ENCODE measurements at regions not wholly inside any gene's neighbourhood (a gene's known extent, or its start where the extent isn't known, plus 50 kb on each side); places are given as distances from the start of the nearest gene placed in this dataset.
"Not testable (repeated sequence)": the region's sequence is repeated elsewhere in the genome, so short reads cannot be mapped to it uniquely, and the experiment has no call there.

- Histone ChIP-seq H3K4me3 (ENCODE audit: low read length) (no peak overlapping the region), H3K36me3 (ENCODE audit: insufficient read depth, low read length) (no peaks in the 10 kb centered on the region), H3K4me1 (ENCODE audit: insufficient read depth, low read length) (no peaks in the 10 kb centered on the region), H3K9me3 (ENCODE audit: control insufficient read depth in 1 of 2, insufficient read depth in 1 of 2, low read length in 2 of 2) (peaks cover 0 to 3% of the 10 kb centered on the region in 2 experiments), H3K27ac (ENCODE audit: low read depth in 1 of 2, low read length in 2 of 2) (no peak overlapping the region), H3K27me3 (ENCODE audit: control insufficient read depth in 1 of 2, insufficient read depth in 2 of 2, low read length in 2 of 2) (no peaks in the 10 kb centered on the region)
- ChIA-PET POLR2A (no interaction called here), CTCF (no interaction called here)
- DNase-seq (no peak), ATAC-seq (ENCODE audit: poor library complexity) (no peak)
- Mint-ChIP-seq H3K4me3 (no peak overlapping the region), H3K36me3 (ENCODE audit: low read depth) (no peaks in the 10 kb centered on the region), H3K27ac (no peak overlapping the region), H3K9me3 (peaks cover 4% of the 10 kb centered on the region), H3K4me1 (ENCODE audit: low read depth) (no peaks in the 10 kb centered on the region), H3K27me3 (no peaks in the 10 kb centered on the region)
- intact Hi-C loops (cut with DNase I, micrococcal nuclease): no loop called here
- TF ChIP-seq CTCF (IDR thresholded peaks at IDR 0.05): no peak
Measured at GRCh38 chrX:825991-826390, 195.4 kb downstream of the SHOX start.

DNA sequence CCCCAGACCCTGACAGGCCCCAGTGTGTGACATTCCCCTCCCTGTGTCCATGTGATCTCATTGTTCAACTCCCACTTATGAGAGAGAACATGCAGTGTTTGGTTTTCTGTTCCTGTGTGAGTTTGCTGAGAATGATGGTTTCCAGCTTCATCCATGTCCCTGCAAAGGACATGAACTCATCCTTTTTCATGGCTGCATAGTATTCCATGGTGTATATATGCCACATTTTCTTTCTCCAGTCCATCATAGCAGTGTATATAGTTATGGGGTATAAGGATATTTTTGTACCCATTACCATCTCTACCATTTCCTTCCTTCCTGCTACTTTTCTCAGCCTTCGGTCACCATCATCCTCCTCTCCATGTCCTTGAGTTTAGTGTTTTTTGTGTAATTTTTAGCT, 192.5 kb downstream of the SHOX start:
- DNase-seq; H3K27me3 ChIP-seq (ENCODE audit: control insufficient read depth in 1 of 2, insufficient read depth in 2 of 2, low read length in 2 of 2); H3K27ac ChIP-seq (ENCODE audit: low read depth in 1 of 2, low read length in 2 of 2); CTCF ChIA-PET; ATAC-seq (ENCODE audit: poor library complexity); H3K9me3 Mint-ChIP-seq; H3K36me3 ChIP-seq (ENCODE audit: insufficient read depth, low read length); H3K4me3 ChIP-seq (ENCODE audit: low read length); H3K9me3 ChIP-seq (ENCODE audit: control insufficient read depth in 1 of 2, insufficient read depth in 1 of 2, low read length in 2 of 2); H3K4me1 Mint-ChIP-seq (ENCODE audit: low read depth); H3K4me3 Mint-ChIP-seq; H3K27ac Mint-ChIP-seq; intact Hi-C loops (cut with DNase I, micrococcal nuclease); H3K27me3 Mint-ChIP-seq; H3K36me3 Mint-ChIP-seq (ENCODE audit: low read depth); H3K4me1 ChIP-seq (ENCODE audit: insufficient read depth, low read length); POLR2A ChIA-PET: not testable (repeated sequence)

DNA sequence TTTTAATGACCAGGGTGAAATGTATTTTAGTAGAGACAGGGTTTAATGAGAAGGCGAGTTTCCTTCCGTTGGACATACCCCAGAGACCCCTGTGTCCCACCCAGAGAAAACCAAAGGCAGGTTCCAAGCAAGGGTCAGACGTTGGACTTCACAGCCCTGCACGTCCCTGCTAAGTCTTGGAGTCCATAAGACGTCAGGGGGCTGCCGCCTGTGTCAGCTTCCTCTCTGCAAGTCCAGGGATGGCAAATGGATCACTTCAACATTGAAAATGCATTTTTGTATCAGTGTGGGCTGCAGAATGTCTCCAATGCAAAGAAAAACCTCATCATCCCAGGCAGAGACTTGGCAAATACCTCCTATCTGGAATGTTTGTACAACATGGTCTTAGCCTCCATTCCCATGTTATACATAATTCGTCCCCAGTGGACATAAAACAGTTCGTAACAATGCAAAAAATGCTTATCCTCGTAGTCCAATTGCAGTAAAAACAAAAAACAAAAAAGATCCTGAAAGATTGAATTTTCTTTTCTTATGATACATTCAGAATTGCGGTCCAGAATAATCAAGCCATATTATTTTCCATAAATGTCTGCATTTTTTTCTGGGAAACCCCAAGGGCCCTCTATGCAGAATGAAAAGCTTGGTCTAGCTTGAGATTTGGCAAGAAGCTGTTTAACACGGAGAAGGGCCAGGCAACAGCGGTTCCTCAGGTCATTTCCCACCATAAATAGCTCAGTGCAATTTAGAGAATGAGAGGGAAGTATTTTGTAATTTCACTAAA, 190.9 kb downstream of the SHOX start:
- no peaks in the 10 kb centered on the region for H3K36me3 Mint-ChIP-seq (ENCODE audit: low read depth)

More for the DNA sequence above, 190.9 kb downstream of the SHOX start:
- Mint-ChIP-seq H3K27me3 (no peaks in the 10 kb centered on the region), H3K4me3 (no peak overlapping the region), H3K27ac (no peak overlapping the region), H3K9me3 (peaks cover 6% of the 10 kb centered on the region), H3K4me1 (ENCODE audit: low read depth) (no peaks in the 10 kb centered on the region)
- DNase-seq: no peak
- intact Hi-C loops (cut with DNase I, micrococcal nuclease): no loop called here
- ChIA-PET POLR2A (no interaction called here), CTCF (no interaction called here)
- H3K9me3 ChIP-seq (ENCODE audit: control insufficient read depth in 1 of 2, insufficient read depth in 1 of 2, low read length in 2 of 2): peaks cover 0 to 12% of the 10 kb centered on the region in 2 experiments
- no peaks in the 10 kb centered on the region for H3K4me1 ChIP-seq (ENCODE audit: insufficient read depth, low read length)
- no peak overlapping the region for H3K27ac ChIP-seq (ENCODE audit: low read depth in 1 of 2, low read length in 2 of 2)
- H3K27me3 ChIP-seq (ENCODE audit: control insufficient read depth in 1 of 2, insufficient read depth in 2 of 2, low read length in 2 of 2): no peaks in the 10 kb centered on the region
- no peaks in the 10 kb centered on the region for H3K36me3 ChIP-seq (ENCODE audit: insufficient read depth, low read length)
- no peak for TF ChIP-seq CTCF (IDR thresholded peaks at IDR 0.05)
- ATAC-seq (ENCODE audit: poor library complexity): no peak
- no peak overlapping the region for H3K4me3 ChIP-seq (ENCODE audit: low read length)

Data from CD4-positive, alpha-beta T cell (primary cell).